ENCODE measurements at regions not wholly inside any gene's neighbourhood (a gene's known extent, or its start where the extent isn't known, plus 50 kb on each side); places are given as distances from the start of the nearest gene placed in this dataset.

- TF ChIP-seq CTCF (IDR thresholded peaks at IDR 0.05; ENCODE audit: low read depth, low read length, missing control alignments) = no peak
- DNase-seq (ENCODE audit: low read depth) = no peak
- no peak overlapping the region for H3K4me3 ChIP-seq (ENCODE audit: low read depth, low read length)
These were observed 579.8 kb upstream of the CELF2 start for GRCh38 chr10:10437886-10438285.

- DNase-seq (ENCODE audit: low read depth) = no peak
- TF ChIP-seq CTCF (IDR thresholded peaks at IDR 0.05; ENCODE audit: low read depth, low read length, missing control alignments) = no peak
- no peak overlapping the region for H3K4me3 ChIP-seq (ENCODE audit: low read depth, low read length)
These were observed 579.2 kb upstream of the CELF2 start for GRCh38 chr10:10438335-10439100.

- no peak for DNase-seq (ENCODE audit: low read depth)
- no peak for TF ChIP-seq CTCF (IDR thresholded peaks at IDR 0.05; ENCODE audit: low read depth, low read length, missing control alignments)
- H3K4me3 ChIP-seq (ENCODE audit: low read depth, low read length) = no peak overlapping the region
These were observed 560.8 kb upstream of the CELF2 start for GRCh38 chr10:10456856-10457255.

GRCh38 chr10:10460451-10460850 is 557.2 kb upstream of the CELF2 start:
- no peak for DNase-seq (ENCODE audit: low read depth)
- no peak overlapping the region for H3K4me3 ChIP-seq (ENCODE audit: low read depth, low read length)
- TF ChIP-seq CTCF (IDR thresholded peaks at IDR 0.05; ENCODE audit: low read depth, low read length, missing control alignments) = no peak

GRCh38 chr10:10462151-10462941 is 555.3 kb upstream of the CELF2 start:
- no peak for TF ChIP-seq CTCF (IDR thresholded peaks at IDR 0.05; ENCODE audit: low read depth, low read length, missing control alignments)
- H3K4me3 ChIP-seq (ENCODE audit: low read depth, low read length) = no peak overlapping the region
- DNase-seq (ENCODE audit: low read depth) = no peak

- no peak for TF ChIP-seq CTCF (IDR thresholded peaks at IDR 0.05; ENCODE audit: low read depth, low read length, missing control alignments)
- DNase-seq (ENCODE audit: low read depth) = no peak
These were observed 545.9 kb upstream of the CELF2 start for GRCh38 chr10:10471758-10472157.

More at GRCh38 chr10:10471758-10472157, 545.9 kb upstream of the CELF2 start:
- H3K4me3 ChIP-seq (ENCODE audit: low read depth, low read length) = no peak overlapping the region
